ENCODE measurements at regions not wholly inside any gene's neighbourhood (a gene's known extent, or its start where the extent isn't known, plus 50 kb on each side); places are given as distances from the start of the nearest gene placed in this dataset.

DNA sequence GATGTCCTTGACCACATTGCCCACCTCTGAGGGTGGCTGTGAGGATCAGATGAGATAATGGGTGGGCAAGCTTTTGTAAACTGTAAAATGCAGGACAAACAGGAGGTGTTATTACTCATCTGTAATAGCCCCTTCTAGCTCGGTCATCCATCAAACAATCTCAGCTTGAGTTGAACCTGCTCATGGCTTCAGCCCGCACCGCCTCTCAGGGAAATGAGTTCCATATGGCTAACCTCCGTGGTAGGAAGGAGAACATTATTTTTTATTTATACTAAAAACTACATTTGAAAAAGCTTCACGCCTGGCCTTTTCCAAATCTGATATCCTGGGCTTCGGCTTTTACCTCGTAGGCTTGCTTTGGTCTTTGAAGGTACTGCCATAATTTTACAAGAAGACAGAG is 116.2 kb upstream of the USP24 start:
- Histone ChIP-seq H3K9me3 (ENCODE audit: control insufficient read depth, low read depth, low read length) (no peaks in the 10 kb centered on the region), H2BK15ac (ENCODE audit: low read depth, low read length) (no peak overlapping the region), H3K27ac (ENCODE audit: insufficient read length, low read depth, low read length) (no peak overlapping the region), H3K9ac (ENCODE audit: extremely low read depth, insufficient read length, low read length) (no peak overlapping the region), H2BK120ac (ENCODE audit: low read depth, low read length, poor library complexity, severe bottlenecking) (no peak overlapping the region), H4K5ac (ENCODE audit: insufficient read length, low read depth, low read length) (no peak overlapping the region), H2BK5ac (ENCODE audit: insufficient read length, low read length) (no peak overlapping the region), H3T11ph (ENCODE audit: low read length) (no peak overlapping the region), H4K20me1 (ENCODE audit: control insufficient read depth, insufficient read depth, insufficient read length) (no peaks in the 10 kb centered on the region), H2AFZ (ENCODE audit: low read length) (no peak overlapping the region), H3K4ac (ENCODE audit: low read depth, low read length) (no peak overlapping the region), H4K8ac (replicated peaks; ENCODE audit: insufficient read length, low read depth, low read length) (no peak overlapping the region), H4K91ac (ENCODE audit: insufficient read length, low read depth, low read length) (no peak overlapping the region), H3K23me2 (ENCODE audit: insufficient read length, low read depth, low read length, poor library complexity, severe bottlenecking) (no peaks in the 10 kb centered on the region), H3K79me1 (ENCODE audit: insufficient read depth, low read depth, low read length, poor library complexity, severe bottlenecking) (no peaks in the 10 kb centered on the region), H3K4me2 (ENCODE audit: insufficient read depth, insufficient read length, low read length) (no peak overlapping the region), H3K79me2 (ENCODE audit: insufficient read depth, low read length) (no peaks in the 10 kb centered on the region), H3K4me1 (ENCODE audit: insufficient read depth, low read length) (0 out of 2 replicates have a peak, but pooled peaks cover 3% of the 10 kb centered on the region), H2BK20ac (ENCODE audit: low read depth, low read length, poor library complexity, severe bottlenecking) (no peak overlapping the region), H3K23ac (ENCODE audit: insufficient read length, low read depth, low read length) (no peak overlapping the region), H2AK5ac (ENCODE audit: insufficient read length, low read length) (no peak overlapping the region), H2BK12ac (ENCODE audit: insufficient read length, low read depth, low read length) (no peak overlapping the region), H3K14ac (ENCODE audit: insufficient read depth, low read length) (no peak overlapping the region), H3K18ac (ENCODE audit: insufficient read length, low read depth, low read length) (no peak overlapping the region), H3K27me3 (ENCODE audit: insufficient read depth, low read length) (no peaks in the 10 kb centered on the region), H3K56ac (ENCODE audit: insufficient read length, low read depth, low read length) (no peak overlapping the region)
- peaks cover 10% of the 10 kb centered on the region for H3K27me3 Mint-ChIP-seq (ENCODE audit: low read depth)
- no peak for DNase-seq
- H3K36me3 Mint-ChIP-seq (ENCODE audit: insufficient read depth in 1 of 3, low read depth in 3 of 3), result no peaks in the 10 kb centered on the region
- no peaks in the 10 kb centered on the region for H3K9me3 Mint-ChIP-seq
- H3K4me1 Mint-ChIP-seq, result peaks cover 14 to 26% of the 10 kb centered on the region in 2 experiments
- no peak for TF ChIP-seq CTCF (conservative IDR thresholded peaks at IDR 0.05)
- WGBS (ENCODE audit: extremely low coverage, insufficient read length, low lambda C conversion rate), result no CpG with 5 or more reads among the region's 7 CpGs
- no peak overlapping the region for H3K27ac Mint-ChIP-seq
- H3K4me3 Mint-ChIP-seq, result no peak overlapping the region

Data from H9 (cell line).